GM18505 (cell line): ENCODE measurements at regions not wholly inside any gene's neighbourhood (a gene's known extent, or its start where the extent isn't known, plus 50 kb on each side); places are given as distances from the start of the nearest gene placed in this dataset.
A peak's percentile ranks its signal among the peaks of the same experiment; 100 is the strongest.
"Not testable (repeated sequence)": the region's sequence is repeated elsewhere in the genome, so short reads cannot be mapped to it uniquely, and the experiment has no call there.

Experiments used
- ATAC-seq: cut with Tn5 transposase; IDR thresholded peaks from one replicate; pipeline ENCODE4 v1.9.1; 2021; ENCODE audit not compliant: unreplicated experiment
- POLR2A ChIP-seq: IDR thresholded peaks from 4 replicates; pipeline ENCODE4 v1.6.1; 2011; ENCODE audit warnings: borderline replicate concordance; ENCODE audit not compliant: insufficient read depth, insufficient read length; ENCODE audit errors: extremely low read depth

DNA sequence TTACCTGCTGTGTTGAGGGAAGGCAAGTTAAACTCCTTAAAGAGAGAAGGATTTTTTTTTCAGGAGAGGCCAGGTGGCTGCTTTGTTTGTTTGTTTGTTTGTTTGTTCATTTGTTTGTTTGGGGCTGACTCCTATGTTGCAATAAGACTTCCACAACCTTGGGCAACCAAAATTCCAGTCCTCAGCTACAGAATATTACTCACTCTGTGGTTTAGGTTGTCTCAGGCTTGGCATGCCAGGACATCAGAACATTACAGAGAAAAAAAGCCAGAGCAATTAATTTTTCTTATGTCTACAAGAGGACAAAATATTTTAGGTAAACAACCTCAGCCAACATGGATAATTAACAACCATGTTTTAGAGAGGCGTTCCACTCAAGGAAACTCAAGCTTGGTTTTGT lies 156.7 kb upstream of the ATP11B start:
- no peak for ATAC-seq
- no peak for TF ChIP-seq POLR2A

DNA sequence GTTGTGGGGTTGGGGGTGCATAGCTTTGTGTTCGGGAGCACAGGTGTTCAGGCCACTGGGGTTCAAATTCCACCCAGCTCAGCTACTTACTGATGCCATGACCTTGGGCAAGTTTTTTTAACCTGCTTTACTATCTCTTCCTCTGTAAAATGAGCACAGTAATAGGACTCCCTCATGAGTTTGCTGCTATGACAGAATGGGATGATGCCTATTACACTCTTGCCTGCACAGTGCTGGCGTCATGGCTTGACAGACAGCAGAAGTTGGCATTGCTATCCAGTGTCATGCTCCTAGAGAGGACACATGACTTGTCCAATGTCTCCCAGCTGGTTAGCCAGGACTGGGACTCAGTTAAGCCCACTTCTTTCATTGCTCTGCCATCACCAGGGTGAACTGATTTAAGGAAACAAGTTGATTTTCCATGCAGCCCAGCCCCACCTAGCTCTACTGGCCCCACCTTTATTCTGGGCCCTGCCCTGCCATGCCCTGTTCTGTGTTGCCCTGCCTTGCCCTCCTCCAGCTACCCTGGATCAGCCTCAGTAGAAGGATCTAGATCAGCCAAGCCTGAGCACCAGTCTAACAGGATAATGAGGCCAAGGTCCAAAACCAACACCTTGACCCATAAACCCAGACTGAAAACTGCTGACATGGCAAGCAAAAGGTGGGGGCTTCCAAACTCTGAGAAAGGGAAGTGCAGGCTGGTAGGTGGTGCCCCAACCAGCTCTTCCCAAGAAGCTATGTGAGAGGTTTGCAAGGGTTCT lies 155.8 kb upstream of the ATP11B start:
- ATAC-seq, result no peak
- no peak for TF ChIP-seq POLR2A

DNA sequence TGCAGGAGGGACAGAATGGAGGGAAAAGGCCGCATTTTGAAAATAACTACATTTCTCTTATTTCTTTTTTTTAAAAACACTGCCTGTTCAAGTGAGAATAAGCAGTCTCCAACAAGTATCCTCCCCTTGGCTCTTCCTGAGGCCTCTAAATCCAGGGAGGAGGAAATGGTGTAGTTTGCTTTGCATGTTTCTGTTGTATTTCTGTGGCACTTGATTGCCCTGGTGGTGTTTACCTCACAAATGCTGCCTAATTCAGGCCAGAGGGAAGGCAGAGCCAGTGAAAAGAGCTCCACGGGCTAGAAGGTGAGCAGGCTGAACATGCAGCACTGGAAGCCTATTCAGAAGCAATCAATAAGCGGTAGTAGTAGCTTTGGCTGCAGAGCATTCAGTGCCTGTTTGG lies 149.3 kb upstream of the ATP11B start:
- ATAC-seq, result no peak
- TF ChIP-seq POLR2A, result no peak

DNA sequence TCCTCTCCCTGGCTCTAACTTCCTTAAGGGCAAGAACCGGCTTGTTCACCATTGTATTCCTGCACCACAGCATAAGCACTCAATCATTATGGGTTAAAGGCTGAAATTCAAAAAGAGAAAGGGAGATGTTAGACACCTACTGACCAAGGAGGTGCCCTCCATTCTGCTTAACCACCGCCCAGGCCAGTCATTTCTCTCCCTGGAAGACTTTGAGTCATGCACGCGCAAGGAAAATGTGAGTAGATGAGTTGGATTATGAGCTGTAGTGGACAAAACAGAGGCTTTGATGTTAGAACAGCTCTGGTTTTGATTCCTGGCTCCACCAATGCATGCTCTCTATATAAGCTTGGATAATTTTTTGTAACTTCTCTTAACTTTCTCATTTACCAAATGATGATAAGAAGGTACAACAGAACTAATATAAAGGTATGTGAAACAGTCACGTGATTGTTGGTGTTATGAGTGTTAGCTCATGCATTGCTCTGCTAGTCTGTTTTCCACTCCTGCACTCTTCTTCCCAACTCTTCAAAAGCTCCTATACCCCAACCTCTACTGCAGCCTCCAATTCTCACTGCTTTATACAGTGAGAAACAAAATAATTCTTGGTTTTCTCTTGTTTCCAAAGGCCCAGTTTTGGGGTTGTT lies 148.4 kb upstream of the ATP11B start:
- ATAC-seq, result no peak
- TF ChIP-seq POLR2A, result no peak

DNA sequence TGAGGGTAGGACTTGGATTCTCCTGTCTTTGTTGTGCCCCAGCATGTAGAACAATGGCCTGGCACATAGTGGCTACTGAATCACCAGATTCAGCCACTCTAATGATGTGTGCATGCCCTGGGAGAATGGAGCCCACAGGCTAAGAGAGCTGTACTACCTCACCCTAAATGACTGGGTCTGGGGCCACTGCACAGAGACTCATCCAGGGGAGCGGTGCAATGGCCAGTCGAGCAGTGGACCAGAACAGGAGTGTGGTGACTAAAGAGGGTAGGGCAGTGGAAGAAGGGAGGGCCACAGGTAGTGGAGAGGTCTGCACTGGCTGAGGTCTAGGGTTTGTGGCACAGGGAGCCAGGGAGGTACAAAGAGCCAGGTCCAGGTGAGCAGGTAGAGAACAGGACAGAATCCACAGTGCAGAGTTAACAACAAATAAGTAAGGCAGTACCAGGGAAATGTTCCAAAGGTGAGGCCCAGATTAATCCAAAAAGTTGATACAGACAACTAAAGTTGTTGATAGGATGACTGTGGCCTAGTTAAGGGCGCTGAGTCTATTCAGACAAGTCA lies 142.7 kb upstream of the ATP11B start:
- ATAC-seq, result no peak
- no peak for TF ChIP-seq POLR2A

DNA sequence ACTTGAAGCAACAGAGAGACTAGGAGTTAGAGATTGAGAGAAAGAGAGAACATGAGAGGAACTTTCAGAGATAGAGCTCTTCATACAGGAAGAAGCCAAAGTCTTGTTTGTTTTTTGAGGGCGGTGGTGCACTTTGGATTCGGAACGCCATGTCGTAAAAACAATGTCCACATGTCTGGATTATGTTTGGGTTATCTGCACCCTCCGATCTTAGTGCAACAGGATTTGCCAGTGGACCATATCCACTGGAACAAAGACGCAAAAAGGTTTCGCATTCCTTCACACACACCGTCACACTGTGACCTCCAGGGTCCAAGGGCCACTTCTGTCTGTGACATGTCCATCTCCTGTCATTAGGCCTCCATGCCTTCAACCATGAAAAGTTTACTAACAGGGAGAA lies 141.8 kb upstream of the ATP11B start:
- no peak for ATAC-seq
- TF ChIP-seq POLR2A, result no peak

DNA sequence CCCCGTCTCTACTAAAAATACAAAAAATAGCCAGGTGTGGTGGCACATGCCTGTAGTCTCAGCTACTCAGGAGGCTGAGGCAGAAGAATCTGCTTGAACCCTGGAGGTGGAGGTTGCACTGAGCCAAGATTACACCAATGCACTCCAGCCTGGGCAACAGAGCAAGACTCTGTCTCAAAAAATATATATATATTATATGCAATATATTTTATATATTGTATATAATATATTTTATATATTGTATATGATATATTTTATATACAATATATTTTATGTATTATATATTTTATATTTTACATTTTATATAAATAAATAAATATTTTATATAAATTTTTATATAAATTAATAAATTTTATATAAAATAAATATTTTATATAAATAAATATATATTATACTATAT lies 140.2 kb upstream of the ATP11B start:
- ATAC-seq, result not testable (repeated sequence)

DNA sequence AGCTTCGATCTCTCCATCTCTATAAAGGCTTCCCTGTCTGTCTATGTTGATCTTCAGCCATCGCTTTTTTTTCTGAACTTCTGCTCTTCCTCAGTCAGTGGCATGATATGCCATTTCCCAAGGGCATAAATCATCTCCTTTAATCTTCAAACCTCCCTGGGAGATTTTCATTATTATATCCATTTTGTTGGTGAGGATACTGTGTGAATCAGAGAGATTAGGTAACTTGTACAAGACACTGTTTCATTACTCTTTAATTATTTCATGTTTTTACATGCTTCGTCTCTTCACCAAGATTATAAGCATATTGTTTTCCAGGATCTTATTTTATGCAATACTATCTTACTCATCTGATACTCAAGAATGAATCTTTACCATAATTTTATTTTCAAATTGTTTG lies 124.8 kb upstream of the ATP11B start:
- no peak for TF ChIP-seq POLR2A
- no peak for ATAC-seq

DNA sequence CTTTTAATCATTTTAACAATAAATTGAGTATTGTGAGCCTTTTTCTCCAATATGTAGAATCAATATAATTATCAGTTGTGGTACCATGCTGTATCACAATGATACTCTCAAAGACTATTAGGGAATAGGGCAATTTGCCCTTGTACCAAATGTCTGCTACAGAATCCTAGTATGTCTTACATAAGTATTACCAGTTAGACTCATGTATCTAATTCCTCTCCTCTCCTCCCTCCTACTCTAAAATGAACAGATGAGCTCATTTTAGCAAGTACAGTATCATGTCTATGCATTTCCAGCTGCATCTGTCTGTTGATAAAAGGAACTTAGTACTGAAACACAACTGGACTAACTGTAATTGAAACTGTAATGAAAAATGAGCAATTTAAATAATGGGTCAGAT lies 124.3 kb upstream of the ATP11B start:
- no peak for ATAC-seq
- TF ChIP-seq POLR2A, result no peak

DNA sequence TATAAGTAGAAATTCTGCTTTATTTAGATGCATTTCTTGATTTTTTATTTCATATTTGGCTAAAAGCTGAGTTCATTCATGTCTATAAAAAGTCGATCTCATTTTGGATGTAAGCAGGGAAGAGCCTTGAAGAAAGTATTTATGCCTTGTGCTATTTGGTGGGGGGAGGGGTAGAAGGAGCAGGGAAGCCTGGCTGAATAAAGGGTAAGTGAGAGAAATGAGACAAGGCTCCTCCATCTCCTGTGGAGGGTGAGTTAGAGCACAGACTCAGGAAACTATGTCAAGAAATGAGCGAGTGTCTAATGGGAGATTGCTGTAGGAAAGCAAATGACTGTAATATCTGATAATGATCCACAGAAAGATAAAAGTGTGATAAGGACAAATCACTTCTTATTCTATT lies 121.8 kb upstream of the ATP11B start:
- no peak for ATAC-seq
- TF ChIP-seq POLR2A, result no peak

DNA sequence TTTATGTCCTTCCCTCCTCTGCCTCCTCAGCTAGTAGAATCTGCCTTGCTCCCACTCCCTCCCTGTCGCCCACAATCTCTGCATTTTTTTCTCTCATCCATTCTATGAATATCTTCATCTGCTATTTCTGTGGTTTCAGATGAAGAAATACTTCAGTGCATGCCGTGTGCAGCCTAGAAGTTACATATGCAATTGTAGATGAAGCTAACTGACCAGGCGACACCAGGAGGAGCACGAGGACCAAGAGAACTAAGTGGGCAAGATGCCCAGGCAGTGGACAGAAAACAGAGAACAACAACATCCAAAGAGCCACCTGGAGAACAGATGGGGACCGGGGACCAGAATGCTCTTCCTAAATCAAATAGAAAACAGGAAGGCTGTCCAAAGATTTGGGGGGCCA lies 121.4 kb upstream of the ATP11B start:
- TF ChIP-seq POLR2A, result no peak
- ATAC-seq, result no peak

DNA sequence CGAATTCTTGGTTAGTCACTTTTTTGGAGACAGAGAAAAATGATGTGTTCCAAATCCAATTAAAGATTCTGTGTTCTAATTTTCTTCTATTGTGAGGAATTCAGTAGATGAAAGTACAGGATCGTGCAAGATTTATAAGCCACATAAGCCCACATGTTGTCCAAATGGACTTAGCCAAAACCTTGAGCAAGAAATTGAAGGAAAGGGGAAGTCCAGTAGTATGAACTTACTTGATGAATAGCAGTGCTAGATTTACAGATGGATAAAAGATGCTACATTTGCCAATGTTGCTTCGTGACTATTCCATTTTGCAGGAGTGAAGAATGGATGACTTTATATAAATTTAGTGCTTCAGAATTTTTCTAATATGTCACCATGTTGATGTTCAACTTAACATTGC lies 120.0 kb upstream of the ATP11B start:
- no peak for ATAC-seq
- no peak for TF ChIP-seq POLR2A

DNA sequence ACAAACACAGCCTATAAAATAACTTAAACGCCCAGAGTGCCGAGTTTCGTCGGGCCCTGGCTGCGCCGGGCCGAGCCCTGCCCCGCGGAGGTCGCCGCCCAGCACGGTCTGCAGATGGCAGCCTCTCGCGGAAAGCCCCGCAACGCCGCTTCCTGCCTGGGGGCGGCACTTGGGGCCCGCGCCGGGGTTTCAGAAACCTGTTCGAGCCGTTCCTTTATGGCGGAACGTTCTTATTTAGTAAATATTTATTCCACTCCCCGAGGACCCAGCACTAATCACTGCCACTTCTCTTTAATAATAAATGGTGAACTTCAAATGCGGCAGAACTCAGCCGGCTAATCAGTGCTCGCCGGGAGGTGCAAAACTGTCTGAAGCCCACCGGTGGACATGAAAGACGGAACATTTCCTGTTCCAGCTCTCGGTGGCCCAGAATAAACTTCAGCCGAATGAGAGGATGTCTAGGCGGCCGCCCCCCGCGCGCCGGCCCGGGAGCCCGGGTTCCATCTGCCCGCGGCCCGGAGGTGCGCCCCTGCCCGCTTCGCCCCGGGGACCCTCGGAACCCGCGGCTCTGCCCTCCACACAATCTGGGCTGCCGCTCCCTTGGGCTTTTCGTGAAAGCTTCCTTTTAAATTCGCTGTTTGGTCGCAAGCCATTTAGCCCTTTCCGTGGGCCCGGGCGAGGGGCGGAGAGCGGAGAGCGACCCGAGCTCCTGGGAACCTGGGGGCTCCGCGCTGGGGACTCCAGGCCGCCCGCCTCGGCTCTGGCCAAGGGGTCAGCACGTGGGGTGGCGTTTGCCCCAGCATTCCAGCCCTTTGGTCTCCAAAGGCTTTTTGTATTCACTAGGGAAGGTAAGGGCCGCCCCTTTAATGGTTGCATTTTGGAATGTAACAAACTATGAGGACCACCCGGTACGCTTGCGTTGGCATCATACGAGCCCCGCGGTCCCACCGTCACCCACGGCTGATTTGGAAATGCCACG lies 110.8 kb upstream of the ATP11B start:
- peak; percentile 88 for ATAC-seq
- TF ChIP-seq POLR2A, result peak; percentile 37
